ENCODE measurements at regions not wholly inside any gene's neighbourhood (a gene's known extent, or its start where the extent isn't known, plus 50 kb on each side); places are given as distances from the start of the nearest gene placed in this dataset.

- DNase-seq (peak; percentile 67), ATAC-seq (peak; percentile 40)
- ChIA-PET CTCF (no interaction called here), POLR2A (interaction anchor here (0.7 to 4.7 kb wide), 6 partner anchors 9 to 518 kb away, joined by 3 to 27 read pairs (median 4); no protein-coding TSS in a partner anchor)
- Mint-ChIP-seq H3K9me3 (peaks cover 1% of the 10 kb centered on the region), H3K4me1 (ENCODE audit: low read depth) (peaks cover 96% of the 10 kb centered on the region), H3K27ac (peak overlapping the region; percentile 93), H3K27me3 (no peaks in the 10 kb centered on the region), H3K4me3 (peak overlapping the region; percentile 56), H3K36me3 (ENCODE audit: low read depth) (peaks cover 15% of the 10 kb centered on the region)
- intact Hi-C loops (cut with micrococcal nuclease) = loop anchor here (5.0 kb wide), 3 partner anchors 123 to 282 kb away; no protein-coding TSS in a partner anchor
- no peak for TF ChIP-seq CTCF (IDR thresholded peaks at IDR 0.05)
Observed at GRCh38 chr6:14734416-14735340, 511.2 kb upstream of the JARID2 start.

- intact Hi-C loops (cut with micrococcal nuclease) = no loop called here
- ATAC-seq (peak; percentile 24), DNase-seq (peak; percentile 71)
- Mint-ChIP-seq H3K27me3 (no peaks in the 10 kb centered on the region), H3K4me3 (no peak overlapping the region), H3K4me1 (ENCODE audit: low read depth) (peaks cover 83% of the 10 kb centered on the region), H3K27ac (peak overlapping the region; percentile 93), H3K36me3 (ENCODE audit: low read depth) (peaks cover 6% of the 10 kb centered on the region), H3K9me3 (peaks cover 4% of the 10 kb centered on the region)
- ChIA-PET CTCF (interaction anchor here (1.0 kb wide), 2 partner anchors 19 to 139 kb away, joined by 3 read pairs; no protein-coding TSS in a partner anchor), POLR2A (interaction anchor here (0.7 to 4.7 kb wide), 7 partner anchors 10 to 517 kb away, joined by 3 to 27 read pairs (median 4); no protein-coding TSS in a partner anchor)
- TF ChIP-seq CTCF (IDR thresholded peaks at IDR 0.05) = no peak
Observed at GRCh38 chr6:14735956-14736486, 509.8 kb upstream of the JARID2 start.

GRCh38 chr6:14736554-14736953 lies 509.3 kb upstream of the JARID2 start:
- no peak overlapping the region for H3K4me3 Mint-ChIP-seq

GRCh38 chr6:14738497-14738896 lies 507.4 kb upstream of the JARID2 start:
- Mint-ChIP-seq H3K36me3 (ENCODE audit: low read depth) (peaks cover 3% of the 10 kb centered on the region), H3K4me1 (ENCODE audit: low read depth) (peaks cover 69% of the 10 kb centered on the region), H3K9me3 (peaks cover 10% of the 10 kb centered on the region), H3K27ac (no peak overlapping the region), H3K4me3 (no peak overlapping the region), H3K27me3 (no peaks in the 10 kb centered on the region)
- DNase-seq = no peak
- ATAC-seq = no peak
- no peak for TF ChIP-seq CTCF (IDR thresholded peaks at IDR 0.05)
- intact Hi-C loops (cut with micrococcal nuclease) = no loop called here
- ChIA-PET POLR2A (interaction anchor here (1.1 to 1.4 kb wide), 2 partner anchors 9 to 103 kb away, joined by 3 to 4 read pairs; no protein-coding TSS in a partner anchor), CTCF (no interaction called here)

More at GRCh38 chr6:14736554-14736953, 509.3 kb upstream of the JARID2 start:
- H3K9me3 Mint-ChIP-seq = peaks cover 6% of the 10 kb centered on the region
- no peak for DNase-seq
- ATAC-seq = no peak
- peaks cover 3% of the 10 kb centered on the region for H3K36me3 Mint-ChIP-seq (ENCODE audit: low read depth)
- H3K27me3 Mint-ChIP-seq = no peaks in the 10 kb centered on the region
- no peak for TF ChIP-seq CTCF (IDR thresholded peaks at IDR 0.05)
- ChIA-PET CTCF (interaction anchor here (1.0 kb wide), 2 partner anchors 19 to 138 kb away, joined by 3 read pairs; no protein-coding TSS in a partner anchor), POLR2A (interaction anchor here (0.7 to 4.7 kb wide), 4 partner anchors 11 to 139 kb away, joined by 3 to 27 read pairs (median 6); no protein-coding TSS in a partner anchor)
- H3K4me1 Mint-ChIP-seq (ENCODE audit: low read depth) = peaks cover 78% of the 10 kb centered on the region
- intact Hi-C loops (cut with micrococcal nuclease) = no loop called here
- H3K27ac Mint-ChIP-seq = peak overlapping the region; percentile 93
